ENCODE measurements at regions not wholly inside any gene's neighbourhood (a gene's known extent, or its start where the extent isn't known, plus 50 kb on each side); places are given as distances from the start of the nearest gene placed in this dataset.

DNA sequence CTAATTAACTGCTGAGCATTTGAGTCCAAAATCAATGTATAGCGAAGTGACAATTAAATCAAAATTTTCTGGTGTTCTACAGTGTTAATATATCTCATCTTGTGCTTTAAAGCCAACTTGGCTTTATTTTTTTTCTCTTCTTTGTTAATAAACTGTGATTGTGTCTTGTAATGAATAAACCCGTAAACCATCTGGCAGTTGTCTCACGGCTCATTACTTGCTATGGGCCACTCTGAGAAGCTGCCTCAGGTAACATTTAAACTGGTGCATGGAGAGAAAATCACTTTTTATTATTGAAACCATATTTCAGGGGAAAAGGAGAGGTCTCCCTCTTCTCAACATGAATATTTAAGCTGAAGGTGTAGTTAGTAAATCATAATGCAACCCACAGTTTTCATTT lies 694.0 kb downstream of the KCTD8 start:
- TF ChIP-seq EZH2 (IDR thresholded peaks at IDR 0.05; ENCODE audit: borderline replicate concordance, low read depth, low read length, poor library complexity, severe bottlenecking), result no peak
- TF ChIP-seq CTCF (conservative IDR thresholded peaks at IDR 0.05; ENCODE audit: low read depth, low read length), result no peak
- CTCF ChIA-PET, result no interaction called here
- Histone ChIP-seq H3K4me1 (ENCODE audit: insufficient read depth, low read length, poor library complexity, severe bottlenecking) (no peaks in the 10 kb centered on the region), H3K36me3 (ENCODE audit: insufficient read depth, low read length, poor library complexity, severe bottlenecking) (no peaks in the 10 kb centered on the region), H3K9me3 (ENCODE audit: low read depth, low read length, poor library complexity, severe bottlenecking) (peaks cover 4% of the 10 kb centered on the region), H3K27ac (ENCODE audit: low read depth, low read length, poor library complexity, severe bottlenecking) (no peak overlapping the region), H3K4me3 (ENCODE audit: low read depth, low read length, poor library complexity, severe bottlenecking) (no peak overlapping the region), H3K27me3 (replicated peaks; ENCODE audit: insufficient read depth, low read depth, low read length, poor library complexity) (no peaks in the 10 kb centered on the region)
- DNase-seq (ENCODE audit: low spot score), result no peak
- no TSS peak for BruUV-seq (replicated peaks)
- POLR2A ChIA-PET (ENCODE audit: low non-redundant PET), result no interaction called here
- intact Hi-C loops (cut with micrococcal nuclease; ENCODE audit: unreplicated experiment), result no loop called here

DNA sequence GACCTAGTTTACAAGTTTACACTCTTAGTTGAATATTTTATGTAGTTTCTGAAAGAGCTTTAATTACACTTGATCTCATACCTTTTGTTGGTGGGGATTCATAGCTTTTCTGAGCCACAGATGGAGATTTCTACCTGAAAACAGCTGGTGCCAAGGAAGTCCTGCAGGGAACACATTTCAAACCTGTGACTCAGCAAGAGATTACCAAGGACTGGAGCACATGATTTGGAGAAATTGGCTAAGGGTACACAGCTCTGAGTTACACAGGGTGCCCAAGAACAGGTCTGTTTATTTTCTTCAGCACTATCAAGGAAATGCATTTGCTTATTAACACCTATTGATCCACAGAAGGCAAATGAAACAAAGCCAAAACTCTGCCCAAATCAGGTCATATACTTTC lies 691.5 kb downstream of the KCTD8 start:
- Histone ChIP-seq H3K4me1 (ENCODE audit: insufficient read depth, low read length, poor library complexity, severe bottlenecking) (no peaks in the 10 kb centered on the region), H3K36me3 (ENCODE audit: insufficient read depth, low read length, poor library complexity, severe bottlenecking) (no peaks in the 10 kb centered on the region), H3K4me3 (ENCODE audit: low read depth, low read length, poor library complexity, severe bottlenecking) (no peak overlapping the region), H3K27ac (ENCODE audit: low read depth, low read length, poor library complexity, severe bottlenecking) (no peak overlapping the region), H3K9me3 (ENCODE audit: low read depth, low read length, poor library complexity, severe bottlenecking) (peaks cover 4% of the 10 kb centered on the region), H3K27me3 (replicated peaks; ENCODE audit: insufficient read depth, low read depth, low read length, poor library complexity) (no peaks in the 10 kb centered on the region)
- DNase-seq (ENCODE audit: low spot score), result no peak
- ChIA-PET POLR2A (ENCODE audit: low non-redundant PET) (no interaction called here), CTCF (no interaction called here)
- BruUV-seq (replicated peaks), result no TSS peak
- TF ChIP-seq CTCF (conservative IDR thresholded peaks at IDR 0.05; ENCODE audit: low read depth, low read length), result no peak
- TF ChIP-seq EZH2 (IDR thresholded peaks at IDR 0.05; ENCODE audit: borderline replicate concordance, low read depth, low read length, poor library complexity, severe bottlenecking), result no peak
- intact Hi-C loops (cut with micrococcal nuclease; ENCODE audit: unreplicated experiment), result no loop called here

GRCh38 chr4:43758836-43759235 lies 689.8 kb downstream of the KCTD8 start:
- H3K27me3 ChIP-seq (replicated peaks; ENCODE audit: insufficient read depth, low read depth, low read length, poor library complexity), result no peaks in the 10 kb centered on the region
- H3K27ac ChIP-seq (ENCODE audit: low read depth, low read length, poor library complexity, severe bottlenecking), result no peak overlapping the region
- intact Hi-C loops (cut with micrococcal nuclease; ENCODE audit: unreplicated experiment), result no loop called here
- BruUV-seq (replicated peaks), result no TSS peak
- H3K4me1 ChIP-seq (ENCODE audit: insufficient read depth, low read length, poor library complexity, severe bottlenecking), result no peaks in the 10 kb centered on the region
- TF ChIP-seq CTCF (conservative IDR thresholded peaks at IDR 0.05; ENCODE audit: low read depth, low read length) (no peak), EZH2 (IDR thresholded peaks at IDR 0.05; ENCODE audit: borderline replicate concordance, low read depth, low read length, poor library complexity, severe bottlenecking) (no peak)
- no peak for DNase-seq (ENCODE audit: low spot score)
- CTCF ChIA-PET, result no interaction called here
- H3K9me3 ChIP-seq (ENCODE audit: low read depth, low read length, poor library complexity, severe bottlenecking), result peaks cover 6% of the 10 kb centered on the region
- POLR2A ChIA-PET (ENCODE audit: low non-redundant PET), result no interaction called here
- H3K36me3 ChIP-seq (ENCODE audit: insufficient read depth, low read length, poor library complexity, severe bottlenecking), result no peaks in the 10 kb centered on the region
- no peak overlapping the region for H3K4me3 ChIP-seq (ENCODE audit: low read depth, low read length, poor library complexity, severe bottlenecking)
